ENCODE measurements at regions not wholly inside any gene's neighbourhood (a gene's known extent, or its start where the extent isn't known, plus 50 kb on each side); places are given as distances from the start of the nearest gene placed in this dataset.

GRCh38 chr18:78207942-78208341 lies 771.7 kb upstream of the SALL3 start:
- no peak for DNase-seq (ENCODE audit: low spot score)

GRCh38 chr18:78208461-78208860 lies 771.2 kb upstream of the SALL3 start:
- DNase-seq (ENCODE audit: low spot score) = no peak

DNA sequence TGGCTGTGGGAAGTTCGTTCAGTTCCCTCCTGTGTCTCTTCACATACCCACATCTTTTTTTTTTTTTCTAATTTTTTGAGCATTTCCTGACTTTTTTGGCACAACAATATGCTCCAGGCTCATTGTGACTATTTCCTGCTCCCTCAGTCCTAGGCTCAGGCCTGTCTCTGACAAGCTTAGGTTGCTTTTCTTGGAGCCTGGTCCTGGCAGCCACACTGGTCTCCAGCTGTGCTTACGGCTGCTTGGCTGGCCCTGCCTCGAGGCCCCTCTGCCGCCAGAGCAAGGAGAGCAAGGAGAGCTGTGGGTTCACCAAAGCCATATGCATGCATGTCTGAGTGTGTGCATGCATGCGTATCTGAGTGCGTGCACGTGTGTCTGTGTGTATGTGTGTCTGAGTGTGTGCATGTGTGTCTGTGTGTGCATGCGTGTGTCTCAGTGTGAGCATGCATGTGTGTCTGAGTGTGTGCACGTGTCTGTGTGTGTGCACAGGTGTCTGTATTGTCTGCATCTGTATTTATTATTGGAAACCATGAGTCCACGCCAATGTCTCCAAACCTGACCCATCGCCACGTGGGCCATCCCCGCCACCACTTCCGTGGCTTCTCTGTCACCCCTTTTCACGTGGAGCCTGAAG lies 766.1 kb upstream of the SALL3 start:
- no peak for DNase-seq (ENCODE audit: low spot score)

DNA sequence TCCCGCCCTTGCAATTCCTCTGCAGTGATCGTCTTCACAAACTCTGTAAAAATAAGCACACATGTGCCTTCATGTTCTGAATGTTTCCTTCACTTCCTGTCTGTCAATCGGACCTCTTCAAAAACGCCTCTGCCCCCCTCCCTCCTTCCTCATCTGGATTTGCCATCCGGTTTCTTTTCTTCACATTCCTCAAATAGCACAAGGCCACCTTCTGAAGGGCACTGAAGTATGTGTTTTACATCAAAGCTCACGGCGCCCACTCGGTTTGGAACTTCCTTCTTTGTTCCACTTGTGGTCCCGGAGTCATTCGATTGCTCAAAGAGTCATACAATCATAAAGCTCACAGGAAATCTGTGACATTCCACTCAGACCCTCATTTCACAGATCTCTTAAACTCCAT lies 758.1 kb upstream of the SALL3 start:
- no peak for DNase-seq (ENCODE audit: low spot score)

GRCh38 chr18:78228974-78229373 lies 750.6 kb upstream of the SALL3 start:
- no peak for DNase-seq (ENCODE audit: low spot score)

- DNase-seq (ENCODE audit: low spot score) = no peak
Observed at GRCh38 chr18:78230911-78231310, 748.7 kb upstream of the SALL3 start.

- no peak for DNase-seq (ENCODE audit: low spot score)
Observed at GRCh38 chr18:78232196-78232595, 747.4 kb upstream of the SALL3 start.

DNA sequence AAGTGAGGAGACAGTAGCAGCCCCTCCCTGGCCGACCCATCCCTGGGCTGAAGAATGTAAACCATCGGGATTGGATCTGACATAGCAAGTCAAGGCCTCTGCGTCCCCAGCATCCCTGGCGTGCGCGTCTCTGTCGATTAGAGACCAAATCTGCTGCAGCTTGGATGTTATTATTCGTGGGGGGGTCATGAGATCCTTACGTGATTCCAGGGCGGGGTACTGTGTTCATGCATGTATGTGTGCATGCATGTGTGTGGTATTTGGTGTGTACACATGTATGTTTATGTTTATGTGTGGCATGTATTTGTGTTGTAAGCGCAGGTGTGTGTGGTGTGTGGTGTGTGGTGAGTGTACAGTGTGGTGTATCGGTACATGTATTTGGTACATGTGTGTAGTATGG lies 741.8 kb upstream of the SALL3 start:
- DNase-seq (ENCODE audit: low spot score) = no peak

DNA sequence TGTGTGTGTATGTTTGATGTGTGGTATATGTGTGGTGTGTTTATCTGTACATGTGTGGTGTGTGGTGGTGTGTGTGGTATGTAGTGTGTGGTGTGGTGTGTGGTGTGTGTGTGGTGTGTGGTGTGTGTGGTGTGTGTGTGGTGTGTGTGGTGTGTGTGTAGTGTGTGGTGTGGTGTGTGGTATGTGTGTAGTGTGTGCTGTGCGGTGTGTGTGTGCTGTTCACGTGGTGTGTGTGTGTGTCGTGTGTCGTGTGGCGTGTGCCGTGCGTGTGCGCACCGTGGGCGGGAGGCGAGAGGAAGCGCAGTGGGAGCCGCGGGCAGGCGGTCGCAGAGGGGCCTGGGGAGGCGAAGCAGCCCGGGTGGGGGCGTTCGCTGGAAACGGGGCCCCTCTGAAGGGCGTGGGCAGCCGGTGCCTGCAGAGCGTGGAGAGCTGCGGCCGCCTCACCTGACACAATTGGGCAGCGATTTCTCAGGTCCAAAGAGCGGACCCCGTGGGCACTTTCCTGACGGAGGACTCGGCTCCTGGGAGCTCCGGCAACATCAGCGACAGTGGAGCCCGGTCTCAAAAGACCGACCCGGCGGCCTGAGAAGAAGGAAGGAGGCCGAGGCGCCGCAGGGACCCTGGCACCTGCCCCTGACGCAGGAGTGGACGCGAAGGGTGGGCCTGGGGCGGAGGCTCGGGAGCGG lies 741.1 kb upstream of the SALL3 start:
- DNase-seq (ENCODE audit: low spot score) = no peak

DNA sequence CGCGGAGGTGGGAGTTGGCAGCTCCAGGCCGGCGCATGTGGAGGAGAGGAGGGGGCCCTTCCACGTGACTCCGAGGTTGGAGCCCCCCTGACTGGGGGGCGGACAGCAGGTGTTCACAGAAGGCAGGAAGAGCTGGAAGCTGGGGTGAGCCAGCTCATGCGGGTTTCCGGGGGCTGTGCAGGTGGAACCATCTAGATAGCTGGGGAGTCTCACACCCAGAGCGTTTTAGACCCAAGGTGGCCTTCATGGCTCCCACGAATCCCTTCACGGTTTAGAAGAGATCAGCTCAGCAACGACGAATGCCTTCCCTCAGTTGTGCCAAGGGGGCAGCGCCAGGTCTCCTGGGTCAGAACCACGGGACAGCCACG lies 740.5 kb upstream of the SALL3 start:
- no peak for DNase-seq (ENCODE audit: low spot score)

DNA sequence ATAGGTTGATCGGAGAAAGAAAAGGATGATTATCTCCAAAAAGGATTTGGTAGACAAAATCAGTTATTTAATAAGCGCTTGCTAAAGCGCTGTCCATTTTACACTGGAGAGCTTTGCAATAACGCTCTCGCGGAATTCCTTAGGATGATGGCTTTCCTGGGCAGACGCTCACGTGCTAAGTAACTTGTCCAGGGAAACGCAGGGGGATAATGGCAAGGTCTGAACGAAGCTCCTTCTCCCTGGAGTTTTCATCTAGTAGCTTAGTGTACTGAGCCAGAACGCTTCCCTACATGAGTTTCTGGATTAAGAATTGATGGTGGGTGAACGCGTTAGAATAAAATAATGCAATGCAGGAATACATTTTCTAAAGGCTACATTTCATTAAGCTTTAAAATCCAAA lies 739.5 kb upstream of the SALL3 start:
- DNase-seq (ENCODE audit: low spot score) = no peak

DNA sequence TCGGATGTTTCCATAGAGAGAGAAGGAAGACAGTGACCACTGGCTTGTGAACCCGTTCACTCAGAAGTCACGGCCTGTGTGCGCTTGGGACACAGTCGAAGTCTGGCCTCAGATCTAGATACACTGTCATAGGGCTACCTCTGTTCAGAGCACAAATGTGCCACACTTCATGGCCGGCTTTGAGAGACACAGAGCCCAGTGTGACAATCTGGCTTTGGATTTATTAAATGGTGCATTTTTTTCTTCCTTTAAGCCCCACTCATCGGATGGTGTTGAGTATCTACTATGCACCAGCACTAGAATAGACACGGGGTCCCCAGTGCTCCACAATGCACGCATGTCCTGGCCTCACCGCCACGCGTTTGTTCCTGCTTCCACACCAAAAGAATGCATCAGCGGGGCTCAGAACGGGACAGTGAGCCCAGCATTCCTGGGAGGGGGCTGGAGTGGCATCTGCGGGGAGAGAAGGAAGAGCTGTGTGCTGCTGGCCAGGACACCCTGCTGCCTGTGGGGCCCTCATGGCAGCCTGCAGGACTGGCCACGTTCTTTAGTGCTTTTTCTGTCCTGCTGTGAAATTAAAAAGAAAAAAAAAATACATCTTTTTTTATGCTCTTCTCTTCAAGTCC lies 738.9 kb upstream of the SALL3 start:
- DNase-seq (ENCODE audit: low spot score) = no peak

GRCh38 chr18:78241535-78242253 lies 737.9 kb upstream of the SALL3 start:
- no peak for DNase-seq (ENCODE audit: low spot score)

DNA sequence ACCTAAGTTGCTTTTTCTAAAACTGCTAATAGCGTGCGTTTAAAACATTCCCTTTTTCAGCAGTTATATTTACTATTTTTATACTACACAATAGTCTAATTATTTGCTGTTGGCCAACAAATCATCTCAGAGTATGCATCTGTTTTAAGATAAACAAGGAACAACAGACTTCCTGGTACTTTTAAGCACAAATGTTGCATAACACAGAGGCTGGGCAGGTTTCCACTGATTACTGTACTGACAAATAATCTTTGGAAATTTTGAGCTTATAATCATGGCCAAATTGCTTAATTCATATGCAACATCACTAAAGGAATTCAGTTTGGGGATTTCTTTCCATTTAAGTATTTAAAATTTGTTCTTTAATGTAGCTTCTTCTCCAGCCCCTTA lies 737.4 kb upstream of the SALL3 start:
- no peak for DNase-seq (ENCODE audit: low spot score)

DNA sequence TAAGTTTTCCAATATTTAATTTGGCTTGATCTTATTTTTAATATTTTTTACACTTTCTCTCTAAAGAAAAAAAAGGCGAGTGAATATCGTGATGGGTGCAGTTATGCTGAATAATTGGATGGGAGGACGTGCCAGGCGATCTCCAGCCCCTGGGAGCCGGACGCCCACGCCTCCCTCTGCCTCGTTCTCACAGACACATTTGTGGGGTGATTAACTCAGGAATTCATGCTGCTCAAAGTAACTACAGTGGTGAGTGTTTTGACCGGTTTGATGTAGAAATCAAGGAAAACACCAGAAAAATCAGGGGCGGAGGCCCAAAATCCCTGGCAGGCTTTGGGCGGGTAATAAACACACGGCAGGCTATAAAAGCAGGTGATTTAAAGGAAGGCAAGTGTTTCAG lies 736.8 kb upstream of the SALL3 start:
- no peak for DNase-seq (ENCODE audit: low spot score)

GRCh38 chr18:78244779-78245178 lies 734.8 kb upstream of the SALL3 start:
- DNase-seq (ENCODE audit: low spot score) = no peak

DNA sequence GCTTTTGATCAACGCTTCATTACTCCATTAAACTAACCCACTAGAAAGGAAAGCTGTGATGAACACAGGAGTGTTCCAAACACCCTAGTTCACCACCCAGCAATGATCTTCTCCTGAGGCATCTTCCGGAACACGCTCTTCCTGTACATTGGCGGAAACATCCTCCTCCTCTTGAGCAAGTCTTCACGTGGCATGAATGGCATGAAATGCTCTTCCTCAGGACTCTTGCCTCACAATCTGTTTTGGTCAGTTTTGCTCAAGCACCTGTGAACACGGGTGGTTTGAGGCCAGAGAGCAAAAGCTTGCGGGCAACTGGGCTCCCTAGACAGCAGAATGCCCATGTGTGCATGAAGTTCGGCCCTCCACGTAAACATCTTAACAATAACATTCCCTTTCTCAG lies 734.2 kb upstream of the SALL3 start:
- DNase-seq (ENCODE audit: low spot score) = no peak

DNA sequence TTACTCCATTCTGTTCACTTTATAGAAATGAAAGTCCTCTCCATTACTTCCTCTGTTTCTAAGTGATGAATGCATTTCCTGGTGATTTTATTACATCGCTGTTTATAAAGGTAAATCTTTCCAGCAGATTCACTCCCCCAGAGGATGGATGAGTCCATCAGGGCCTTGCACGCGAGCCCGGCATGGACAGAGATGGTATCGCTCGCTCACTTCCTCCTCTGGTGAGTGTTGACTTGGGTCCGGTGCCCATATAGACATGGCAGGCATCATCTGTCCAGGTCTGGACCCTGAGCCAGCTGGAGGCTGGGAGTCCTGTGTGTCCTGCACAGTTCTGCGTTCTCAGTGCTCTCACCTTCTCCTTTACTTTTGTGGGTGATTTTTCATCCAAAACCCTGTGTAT lies 733.6 kb upstream of the SALL3 start:
- DNase-seq (ENCODE audit: low spot score) = no peak

DNA sequence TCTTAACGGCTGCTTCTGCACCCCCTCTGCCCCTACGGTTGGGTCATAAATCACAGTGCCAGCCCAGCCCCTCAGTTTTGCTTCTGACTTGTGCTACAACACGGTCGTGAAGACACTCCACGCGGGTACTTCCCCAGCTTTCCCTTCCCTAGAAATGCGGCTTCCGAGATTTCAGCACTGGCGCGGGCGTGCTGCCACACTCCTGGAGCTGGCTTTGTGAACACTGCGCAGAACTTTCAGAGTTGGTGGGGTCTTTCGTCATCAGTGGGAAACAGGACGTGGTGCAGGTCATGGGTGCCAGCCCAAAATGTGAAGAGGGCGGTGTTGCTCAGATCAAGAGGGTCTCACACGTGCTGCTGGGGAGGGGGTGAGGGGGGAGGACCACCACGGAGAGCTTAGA lies 733.0 kb upstream of the SALL3 start:
- DNase-seq (ENCODE audit: low spot score) = no peak

DNA sequence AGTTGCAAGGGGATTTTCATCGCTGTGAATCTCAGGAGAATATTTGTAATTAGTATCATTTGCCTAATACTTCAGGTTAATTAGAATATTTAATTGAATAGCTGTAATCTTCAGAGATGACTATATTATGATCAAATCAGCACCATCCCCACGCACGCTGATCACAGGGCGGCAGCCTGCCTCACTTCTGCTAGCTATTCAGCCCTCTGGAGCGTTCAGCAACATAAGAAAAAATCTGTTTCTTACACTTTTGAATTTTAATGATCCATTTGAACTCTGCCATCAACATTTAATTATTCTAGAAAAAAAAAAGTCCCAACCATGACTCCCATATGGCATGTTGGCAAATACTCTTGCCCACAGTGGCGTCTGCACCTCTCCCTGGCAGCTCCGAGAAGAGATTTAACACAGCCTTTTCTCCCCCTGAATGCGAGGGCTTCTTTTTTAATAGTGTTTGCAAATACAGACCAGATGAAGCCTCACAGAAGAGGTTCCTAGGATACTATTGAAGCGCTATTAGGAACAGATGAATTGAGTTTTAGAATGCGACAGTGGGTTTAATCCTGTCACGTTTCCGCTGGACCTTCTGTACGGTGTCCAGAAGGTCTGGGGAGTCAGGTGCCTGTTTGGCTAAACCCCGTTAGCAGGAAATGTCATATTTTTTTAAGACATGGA lies 731.9 kb upstream of the SALL3 start:
- DNase-seq (ENCODE audit: low spot score) = no peak

GRCh38 chr18:78255013-78255412 lies 724.6 kb upstream of the SALL3 start:
- no peak for DNase-seq (ENCODE audit: low spot score)

DNA sequence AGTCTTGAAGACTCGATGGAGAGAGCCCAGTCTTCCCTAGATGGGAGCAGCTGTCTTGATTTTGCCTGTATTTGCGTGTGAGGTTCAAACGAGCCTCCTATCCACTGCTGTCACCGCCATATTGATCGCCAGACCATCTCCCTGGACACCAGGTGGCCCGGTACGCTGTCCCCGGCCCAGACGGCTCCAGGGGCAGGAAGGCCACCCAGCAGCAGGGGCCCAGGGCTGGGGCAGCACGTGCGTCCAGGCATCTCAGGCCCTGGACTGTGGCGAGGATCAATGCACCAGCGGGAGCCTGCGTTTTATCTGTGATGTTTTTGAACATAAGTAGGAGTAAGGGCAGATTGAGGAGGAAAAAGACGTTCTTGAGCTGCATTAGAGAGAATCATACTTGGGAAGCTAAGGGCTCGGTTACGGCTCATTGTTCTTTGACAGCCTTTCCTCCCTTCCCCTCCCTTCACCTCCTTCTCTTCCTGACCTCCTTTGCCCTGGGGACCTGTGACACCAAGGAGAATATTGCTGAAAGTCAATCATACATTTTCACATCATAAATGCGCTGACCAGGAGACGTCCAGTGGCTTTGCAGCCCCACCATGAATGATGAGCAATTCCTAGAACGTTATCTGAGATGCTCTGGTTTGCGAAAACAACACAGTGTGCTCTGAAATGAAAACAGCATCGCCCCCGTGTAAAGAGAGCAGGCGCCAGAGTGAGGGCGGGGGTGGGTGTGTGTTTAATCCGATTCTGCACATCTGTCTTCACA lies 711.2 kb upstream of the SALL3 start:
- DNase-seq (ENCODE audit: low spot score) = no peak

Data from H4 (cell line).